ENCODE measurements at regions not wholly inside any gene's neighbourhood (a gene's known extent, or its start where the extent isn't known, plus 50 kb on each side); places are given as distances from the start of the nearest gene placed in this dataset.

DNA sequence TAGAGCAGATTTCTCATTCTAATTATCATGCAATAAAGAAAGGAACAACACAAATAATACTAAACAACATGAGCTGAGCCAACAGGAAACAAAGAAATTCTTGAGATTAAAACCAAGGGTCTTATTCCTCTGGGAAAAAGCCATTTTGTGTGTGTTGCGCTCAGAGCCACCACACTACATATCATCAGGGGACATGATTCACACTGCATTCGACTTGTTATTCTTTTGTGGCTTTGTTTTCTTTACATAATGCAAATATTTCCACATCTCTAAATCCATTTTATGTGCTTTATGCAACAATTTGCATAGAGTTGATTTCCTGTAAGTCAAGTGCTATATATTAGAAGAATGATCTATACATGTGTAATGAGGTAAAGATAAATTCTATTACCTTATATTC is 719.6 kb downstream of the TBC1D32 start:
- TF ChIP-seq, protein P1, sequence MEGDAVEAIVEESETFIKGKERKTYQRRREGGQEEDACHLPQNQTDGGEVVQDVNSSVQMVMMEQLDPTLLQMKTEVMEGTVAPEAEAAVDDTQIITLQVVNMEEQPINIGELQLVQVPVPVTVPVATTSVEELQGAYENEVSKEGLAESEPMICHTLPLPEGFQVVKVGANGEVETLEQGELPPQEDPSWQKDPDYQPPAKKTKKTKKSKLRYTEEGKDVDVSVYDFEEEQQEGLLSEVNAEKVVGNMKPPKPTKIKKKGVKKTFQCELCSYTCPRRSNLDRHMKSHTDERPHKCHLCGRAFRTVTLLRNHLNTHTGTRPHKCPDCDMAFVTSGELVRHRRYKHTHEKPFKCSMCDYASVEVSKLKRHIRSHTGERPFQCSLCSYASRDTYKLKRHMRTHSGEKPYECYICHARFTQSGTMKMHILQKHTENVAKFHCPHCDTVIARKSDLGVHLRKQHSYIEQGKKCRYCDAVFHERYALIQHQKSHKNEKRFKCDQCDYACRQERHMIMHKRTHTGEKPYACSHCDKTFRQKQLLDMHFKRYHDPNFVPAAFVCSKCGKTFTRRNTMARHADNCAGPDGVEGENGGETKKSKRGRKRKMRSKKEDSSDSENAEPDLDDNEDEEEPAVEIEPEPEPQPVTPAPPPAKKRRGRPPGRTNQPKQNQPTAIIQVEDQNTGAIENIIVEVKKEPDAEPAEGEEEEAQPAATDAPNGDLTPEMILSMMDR (IDR thresholded peaks at IDR 0.05): no peak
- no peak for TF ChIP-seq EP300 (IDR thresholded peaks at IDR 0.05)
- TF ChIP-seq POLR2A (IDR thresholded peaks at IDR 0.05): no peak

Measured in sigmoid colon (tissue), 4 donors.